ENCODE measurements at regions not wholly inside any gene's neighbourhood (a gene's known extent, or its start where the extent isn't known, plus 50 kb on each side); places are given as distances from the start of the nearest gene placed in this dataset.
"Not testable (repeated sequence)": the region's sequence is repeated elsewhere in the genome, so short reads cannot be mapped to it uniquely, and the experiment has no call there.

DNA sequence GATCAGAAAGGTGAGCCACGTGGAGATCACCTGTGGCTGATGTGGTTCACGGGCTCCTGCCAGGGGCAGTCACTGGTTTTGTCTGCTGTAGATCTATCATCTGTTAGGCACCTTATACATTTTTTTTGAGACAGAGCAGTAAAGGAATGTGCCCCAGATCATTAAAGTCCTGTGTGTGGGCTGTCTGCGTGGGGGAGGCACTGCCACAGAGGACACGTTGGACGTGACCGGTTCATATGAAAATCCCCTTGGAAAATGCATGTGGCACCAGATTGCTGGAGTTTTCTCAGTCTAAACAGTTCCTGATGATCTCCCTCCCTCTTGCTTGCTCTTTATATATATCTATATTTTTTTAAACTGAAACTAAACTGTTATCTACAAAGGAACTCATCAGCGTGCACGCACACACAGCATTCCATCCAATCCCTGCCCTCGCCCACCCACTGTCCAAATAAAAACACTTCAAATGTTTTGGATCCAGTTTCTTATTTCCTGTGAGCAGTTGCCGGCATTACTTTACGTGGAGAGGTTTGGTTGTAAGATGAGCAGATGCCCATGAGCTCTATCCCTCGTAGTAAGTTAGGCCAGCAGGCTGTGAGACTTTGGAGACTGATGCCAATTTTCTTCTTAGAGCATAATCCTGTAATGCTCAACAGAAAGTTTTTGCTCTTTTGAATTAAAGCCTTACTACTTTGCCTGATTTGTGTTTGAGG lies 161.6 kb upstream of the EXOC2 start (continued):
- TF ChIP-seq, protein P1, sequence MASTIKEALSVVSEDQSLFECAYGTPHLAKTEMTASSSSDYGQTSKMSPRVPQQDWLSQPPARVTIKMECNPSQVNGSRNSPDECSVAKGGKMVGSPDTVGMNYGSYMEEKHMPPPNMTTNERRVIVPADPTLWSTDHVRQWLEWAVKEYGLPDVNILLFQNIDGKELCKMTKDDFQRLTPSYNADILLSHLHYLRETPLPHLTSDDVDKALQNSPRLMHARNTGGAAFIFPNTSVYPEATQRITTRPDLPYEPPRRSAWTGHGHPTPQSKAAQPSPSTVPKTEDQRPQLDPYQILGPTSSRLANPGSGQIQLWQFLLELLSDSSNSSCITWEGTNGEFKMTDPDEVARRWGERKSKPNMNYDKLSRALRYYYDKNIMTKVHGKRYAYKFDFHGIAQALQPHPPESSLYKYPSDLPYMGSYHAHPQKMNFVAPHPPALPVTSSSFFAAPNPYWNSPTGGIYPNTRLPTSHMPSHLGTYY (CRISPR knock-in tag; IDR thresholded peaks at IDR 0.05), result no peak
- TF ChIP-seq, protein P2, sequence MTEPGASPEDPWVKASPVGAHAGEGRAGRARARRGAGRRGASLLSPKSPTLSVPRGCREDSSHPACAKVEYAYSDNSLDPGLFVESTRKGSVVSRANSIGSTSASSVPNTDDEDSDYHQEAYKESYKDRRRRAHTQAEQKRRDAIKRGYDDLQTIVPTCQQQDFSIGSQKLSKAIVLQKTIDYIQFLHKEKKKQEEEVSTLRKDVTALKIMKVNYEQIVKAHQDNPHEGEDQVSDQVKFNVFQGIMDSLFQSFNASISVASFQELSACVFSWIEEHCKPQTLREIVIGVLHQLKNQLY (CRISPR knock-in tag; IDR thresholded peaks at IDR 0.05), result no peak
- no peak for TF ChIP-seq JUN (CRISPR knock-in tag; IDR thresholded peaks at IDR 0.05)
- TF ChIP-seq OVOL2 (CRISPR knock-in tag; IDR thresholded peaks at IDR 0.05; ENCODE audit: borderline replicate concordance), result no peak
- TF ChIP-seq, protein P3, sequence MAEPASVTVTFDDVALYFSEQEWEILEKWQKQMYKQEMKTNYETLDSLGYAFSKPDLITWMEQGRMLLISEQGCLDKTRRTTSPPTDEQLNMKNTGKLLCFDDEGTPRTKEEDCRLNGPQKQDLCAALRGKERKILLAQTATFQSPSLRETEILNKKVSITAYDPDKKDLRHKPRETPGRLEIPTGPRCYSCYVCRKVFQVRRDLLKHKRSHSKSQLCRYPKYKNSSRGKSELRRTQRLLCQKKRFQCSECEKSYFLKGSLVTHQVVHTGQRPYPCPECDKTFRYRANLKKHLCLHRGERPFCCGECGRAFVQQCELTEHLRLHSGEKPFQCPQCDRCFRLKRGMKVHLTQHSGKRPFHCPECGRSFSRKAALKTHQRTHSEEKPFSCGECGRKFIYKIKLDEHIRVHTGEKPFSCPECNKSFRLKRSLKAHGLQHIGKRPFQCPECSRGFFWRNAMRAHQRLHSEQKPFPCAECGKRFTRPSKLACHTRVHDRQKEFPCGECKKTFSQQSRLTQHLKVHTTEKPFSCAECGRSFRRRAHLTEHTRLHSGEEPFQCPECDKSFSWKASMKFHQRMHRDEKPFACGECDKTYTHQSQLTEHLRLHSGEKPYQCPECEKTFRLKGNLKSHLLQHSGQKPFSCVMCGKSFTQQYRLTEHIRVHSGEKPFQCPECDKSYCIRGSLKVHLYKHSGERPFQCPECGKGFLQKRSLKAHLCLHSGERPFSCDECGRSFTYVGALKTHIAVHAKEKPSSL (CRISPR knock-in tag; conservative IDR thresholded peaks at IDR 0.05), result no peak
- TF ChIP-seq, protein P4, sequence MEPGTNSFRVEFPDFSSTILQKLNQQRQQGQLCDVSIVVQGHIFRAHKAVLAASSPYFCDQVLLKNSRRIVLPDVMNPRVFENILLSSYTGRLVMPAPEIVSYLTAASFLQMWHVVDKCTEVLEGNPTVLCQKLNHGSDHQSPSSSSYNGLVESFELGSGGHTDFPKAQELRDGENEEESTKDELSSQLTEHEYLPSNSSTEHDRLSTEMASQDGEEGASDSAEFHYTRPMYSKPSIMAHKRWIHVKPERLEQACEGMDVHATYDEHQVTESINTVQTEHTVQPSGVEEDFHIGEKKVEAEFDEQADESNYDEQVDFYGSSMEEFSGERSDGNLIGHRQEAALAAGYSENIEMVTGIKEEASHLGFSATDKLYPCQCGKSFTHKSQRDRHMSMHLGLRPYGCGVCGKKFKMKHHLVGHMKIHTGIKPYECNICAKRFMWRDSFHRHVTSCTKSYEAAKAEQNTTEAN (CRISPR knock-in tag; IDR thresholded peaks at IDR 0.05), result no peak
- no peak for TF ChIP-seq TP53 (CRISPR knock-in tag; IDR thresholded peaks at IDR 0.05)
- no peak for TF ChIP-seq ZBTB21 (CRISPR knock-in tag; IDR thresholded peaks at IDR 0.05; ENCODE audit: borderline replicate concordance)
- TF ChIP-seq, protein P5, sequence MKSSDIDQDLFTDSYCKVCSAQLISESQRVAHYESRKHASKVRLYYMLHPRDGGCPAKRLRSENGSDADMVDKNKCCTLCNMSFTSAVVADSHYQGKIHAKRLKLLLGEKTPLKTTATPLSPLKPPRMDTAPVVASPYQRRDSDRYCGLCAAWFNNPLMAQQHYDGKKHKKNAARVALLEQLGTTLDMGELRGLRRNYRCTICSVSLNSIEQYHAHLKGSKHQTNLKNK (CRISPR knock-in tag; IDR thresholded peaks at IDR 0.05), result no peak
- no peak for TF ChIP-seq ZNF219 (CRISPR knock-in tag; IDR thresholded peaks at IDR 0.05; ENCODE audit: borderline replicate concordance)

DNA sequence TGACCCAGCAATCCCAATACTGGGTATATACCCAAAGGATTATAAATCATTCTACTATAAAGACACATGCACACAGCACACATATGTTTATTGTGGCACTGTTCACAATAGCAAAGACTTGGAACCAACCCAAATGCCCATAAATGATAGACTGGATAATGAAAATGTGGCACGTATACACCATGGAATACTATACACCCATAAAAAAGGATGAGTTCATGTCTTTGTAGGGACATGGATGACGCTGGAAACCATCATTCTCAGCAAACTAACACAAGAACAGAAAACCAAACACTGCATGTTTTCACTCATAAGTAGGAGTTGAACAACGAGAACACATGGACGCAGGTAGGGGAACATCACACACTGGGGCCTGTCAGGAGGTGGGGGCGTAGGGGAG lies 159.3 kb upstream of the EXOC2 start:
- H3K4me1 Mint-ChIP-seq; H3K4me3 Mint-ChIP-seq; POLR2A ChIA-PET; CTCF ChIA-PET; DNase-seq (ENCODE audit: low spot score); H3K27ac Mint-ChIP-seq; ATAC-seq; H3K27me3 Mint-ChIP-seq (ENCODE audit: low read depth); H3K36me3 Mint-ChIP-seq: not testable (repeated sequence)
- peaks cover 15% of the 10 kb centered on the region for H3K9me3 Mint-ChIP-seq

DNA sequence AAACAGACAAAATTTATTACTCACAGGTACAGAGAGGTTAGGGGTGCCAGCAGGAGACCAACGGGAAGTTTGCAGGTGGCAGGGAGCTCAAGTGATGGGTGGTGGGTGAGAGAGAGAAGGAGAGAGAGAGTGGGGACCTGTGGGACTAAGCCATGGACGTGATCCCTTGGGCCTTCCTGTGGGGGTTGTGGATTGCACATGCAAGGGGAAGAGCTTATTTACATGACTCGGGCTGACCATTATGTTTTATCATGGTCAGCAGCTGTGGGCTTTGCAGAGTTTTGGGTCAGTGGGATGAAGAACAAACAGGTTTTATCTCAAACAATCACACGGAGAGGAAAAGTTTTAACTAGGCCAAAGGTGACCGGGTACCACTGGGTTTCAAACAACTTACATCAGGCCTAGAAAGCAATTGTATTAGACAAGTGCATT lies 156.2 kb upstream of the EXOC2 start:
- H3K36me3 Mint-ChIP-seq, result no peaks in the 10 kb centered on the region
- ChIA-PET CTCF (no interaction called here), POLR2A (no interaction called here)
- H3K4me1 Mint-ChIP-seq, result no peaks in the 10 kb centered on the region
- no peak for ATAC-seq
- peaks cover 15% of the 10 kb centered on the region for H3K9me3 Mint-ChIP-seq
- no peaks in the 10 kb centered on the region for H3K27me3 Mint-ChIP-seq (ENCODE audit: low read depth)
- H3K27ac Mint-ChIP-seq, result no peak overlapping the region
- H3K4me3 Mint-ChIP-seq, result no peak overlapping the region
- no peak for DNase-seq (ENCODE audit: low spot score)
- TF ChIP-seq CBFB (CRISPR knock-in tag; IDR thresholded peaks at IDR 0.05; ENCODE audit: low read depth) (no peak), FOXJ3 (CRISPR knock-in tag; IDR thresholded peaks at IDR 0.05; ENCODE audit: borderline replicate concordance) (no peak), FOXK1 (CRISPR knock-in tag; IDR thresholded peaks at IDR 0.05) (no peak)
- TF ChIP-seq, protein P6, sequence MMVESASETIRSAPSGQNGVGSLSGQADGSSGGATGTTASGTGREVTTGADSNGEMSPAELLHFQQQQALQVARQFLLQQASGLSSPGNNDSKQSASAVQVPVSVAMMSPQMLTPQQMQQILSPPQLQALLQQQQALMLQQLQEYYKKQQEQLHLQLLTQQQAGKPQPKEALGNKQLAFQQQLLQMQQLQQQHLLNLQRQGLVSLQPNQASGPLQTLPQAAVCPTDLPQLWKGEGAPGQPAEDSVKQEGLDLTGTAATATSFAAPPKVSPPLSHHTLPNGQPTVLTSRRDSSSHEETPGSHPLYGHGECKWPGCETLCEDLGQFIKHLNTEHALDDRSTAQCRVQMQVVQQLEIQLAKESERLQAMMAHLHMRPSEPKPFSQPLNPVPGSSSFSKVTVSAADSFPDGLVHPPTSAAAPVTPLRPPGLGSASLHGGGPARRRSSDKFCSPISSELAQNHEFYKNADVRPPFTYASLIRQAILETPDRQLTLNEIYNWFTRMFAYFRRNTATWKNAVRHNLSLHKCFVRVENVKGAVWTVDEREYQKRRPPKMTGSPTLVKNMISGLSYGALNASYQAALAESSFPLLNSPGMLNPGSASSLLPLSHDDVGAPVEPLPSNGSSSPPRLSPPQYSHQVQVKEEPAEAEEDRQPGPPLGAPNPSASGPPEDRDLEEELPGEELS (CRISPR knock-in tag; IDR thresholded peaks at IDR 0.05), result no peak
- TF ChIP-seq, protein P7, sequence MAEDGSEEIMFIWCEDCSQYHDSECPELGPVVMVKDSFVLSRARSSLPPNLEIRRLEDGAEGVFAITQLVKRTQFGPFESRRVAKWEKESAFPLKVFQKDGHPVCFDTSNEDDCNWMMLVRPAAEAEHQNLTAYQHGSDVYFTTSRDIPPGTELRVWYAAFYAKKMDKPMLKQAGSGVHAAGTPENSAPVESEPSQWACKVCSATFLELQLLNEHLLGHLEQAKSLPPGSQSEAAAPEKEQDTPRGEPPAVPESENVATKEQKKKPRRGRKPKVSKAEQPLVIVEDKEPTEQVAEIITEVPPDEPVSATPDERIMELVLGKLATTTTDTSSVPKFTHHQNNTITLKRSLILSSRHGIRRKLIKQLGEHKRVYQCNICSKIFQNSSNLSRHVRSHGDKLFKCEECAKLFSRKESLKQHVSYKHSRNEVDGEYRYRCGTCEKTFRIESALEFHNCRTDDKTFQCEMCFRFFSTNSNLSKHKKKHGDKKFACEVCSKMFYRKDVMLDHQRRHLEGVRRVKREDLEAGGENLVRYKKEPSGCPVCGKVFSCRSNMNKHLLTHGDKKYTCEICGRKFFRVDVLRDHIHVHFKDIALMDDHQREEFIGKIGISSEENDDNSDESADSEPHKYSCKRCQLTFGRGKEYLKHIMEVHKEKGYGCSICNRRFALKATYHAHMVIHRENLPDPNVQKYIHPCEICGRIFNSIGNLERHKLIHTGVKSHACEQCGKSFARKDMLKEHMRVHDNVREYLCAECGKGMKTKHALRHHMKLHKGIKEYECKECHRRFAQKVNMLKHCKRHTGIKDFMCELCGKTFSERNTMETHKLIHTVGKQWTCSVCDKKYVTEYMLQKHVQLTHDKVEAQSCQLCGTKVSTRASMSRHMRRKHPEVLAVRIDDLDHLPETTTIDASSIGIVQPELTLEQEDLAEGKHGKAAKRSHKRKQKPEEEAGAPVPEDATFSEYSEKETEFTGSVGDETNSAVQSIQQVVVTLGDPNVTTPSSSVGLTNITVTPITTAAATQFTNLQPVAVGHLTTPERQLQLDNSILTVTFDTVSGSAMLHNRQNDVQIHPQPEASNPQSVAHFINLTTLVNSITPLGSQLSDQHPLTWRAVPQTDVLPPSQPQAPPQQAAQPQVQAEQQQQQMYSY (CRISPR knock-in tag; IDR thresholded peaks at IDR 0.05), result no peak
- TF ChIP-seq, protein P1 (CRISPR knock-in tag; IDR thresholded peaks at IDR 0.05), result no peak
- TF ChIP-seq, protein P8, sequence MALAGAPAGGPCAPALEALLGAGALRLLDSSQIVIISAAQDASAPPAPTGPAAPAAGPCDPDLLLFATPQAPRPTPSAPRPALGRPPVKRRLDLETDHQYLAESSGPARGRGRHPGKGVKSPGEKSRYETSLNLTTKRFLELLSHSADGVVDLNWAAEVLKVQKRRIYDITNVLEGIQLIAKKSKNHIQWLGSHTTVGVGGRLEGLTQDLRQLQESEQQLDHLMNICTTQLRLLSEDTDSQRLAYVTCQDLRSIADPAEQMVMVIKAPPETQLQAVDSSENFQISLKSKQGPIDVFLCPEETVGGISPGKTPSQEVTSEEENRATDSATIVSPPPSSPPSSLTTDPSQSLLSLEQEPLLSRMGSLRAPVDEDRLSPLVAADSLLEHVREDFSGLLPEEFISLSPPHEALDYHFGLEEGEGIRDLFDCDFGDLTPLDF (CRISPR knock-in tag; IDR thresholded peaks at IDR 0.05), result no peak
- TF ChIP-seq, protein P9, sequence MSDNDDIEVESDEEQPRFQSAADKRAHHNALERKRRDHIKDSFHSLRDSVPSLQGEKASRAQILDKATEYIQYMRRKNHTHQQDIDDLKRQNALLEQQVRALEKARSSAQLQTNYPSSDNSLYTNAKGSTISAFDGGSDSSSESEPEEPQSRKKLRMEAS (CRISPR knock-in tag; IDR thresholded peaks at IDR 0.05), result no peak
